HG02970 (cell line): ENCODE measurements at regions not wholly inside any gene's neighbourhood (a gene's known extent, or its start where the extent isn't known, plus 50 kb on each side); places are given as distances from the start of the nearest gene placed in this dataset.

Experiments used
- ATAC-seq: cut with Tn5 transposase; IDR thresholded peaks from one replicate; pipeline ENCODE4 v1.9.1; 2021; ENCODE audit warnings: mild to moderate bottlenecking, moderate library complexity, moderate number of reproducible peaks; ENCODE audit not compliant: unreplicated experiment, low FRiP score

DNA sequence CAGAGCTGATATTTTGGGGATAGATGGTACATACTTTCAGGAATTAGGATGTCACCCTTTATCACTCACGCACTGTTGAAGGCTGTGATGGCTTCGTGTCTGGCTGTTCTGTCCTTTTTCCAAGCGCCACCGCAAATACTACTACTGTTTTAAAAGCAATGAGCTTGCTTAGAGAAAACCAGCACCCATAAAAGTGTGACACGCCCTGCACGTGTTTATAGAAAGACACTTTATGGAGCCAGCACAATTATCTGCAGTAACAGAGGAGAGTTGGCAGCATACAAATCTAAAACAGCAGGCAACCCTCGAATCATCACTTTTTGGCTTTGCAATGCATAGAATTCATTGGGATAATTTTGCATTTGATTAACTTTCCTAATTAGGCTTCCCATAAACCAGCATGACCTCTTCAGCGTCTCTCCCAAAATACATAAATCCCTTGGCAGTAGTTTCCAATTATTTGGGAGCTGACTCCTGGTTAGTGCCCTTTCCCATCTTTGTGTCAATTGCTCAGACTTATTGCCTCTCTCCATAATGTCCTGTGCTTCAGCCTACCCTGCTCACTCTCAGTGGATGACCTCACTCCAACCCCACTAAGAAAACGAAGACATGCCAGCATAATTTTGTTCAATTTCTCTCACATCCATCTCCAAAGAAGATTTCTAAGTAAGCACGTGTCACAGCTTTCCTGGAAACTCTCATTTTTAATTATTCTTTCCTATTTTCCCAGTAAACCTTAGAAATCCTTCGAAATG, 118.7 kb upstream of the LARGE1 start:
- ATAC-seq = no peak

DNA sequence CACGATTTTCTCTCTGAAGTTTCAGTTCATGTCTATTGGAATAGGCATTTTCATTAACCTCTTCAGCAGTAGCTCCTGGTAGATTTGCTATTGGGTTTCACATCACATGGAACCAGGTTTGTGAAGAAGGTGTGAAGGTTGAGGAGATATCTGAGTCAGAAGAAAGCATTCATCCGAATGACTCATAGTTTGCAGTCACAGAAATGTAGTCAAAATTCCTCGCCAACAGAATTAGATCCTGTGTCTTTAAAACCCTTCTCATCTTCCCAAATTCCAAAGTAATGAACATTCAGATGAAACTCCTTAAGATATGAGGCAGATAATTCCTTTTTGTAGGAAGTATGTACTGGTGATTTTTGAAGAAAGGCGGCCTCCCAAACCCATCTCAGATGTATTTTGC, 125.0 kb upstream of the LARGE1 start:
- no peak for ATAC-seq

DNA sequence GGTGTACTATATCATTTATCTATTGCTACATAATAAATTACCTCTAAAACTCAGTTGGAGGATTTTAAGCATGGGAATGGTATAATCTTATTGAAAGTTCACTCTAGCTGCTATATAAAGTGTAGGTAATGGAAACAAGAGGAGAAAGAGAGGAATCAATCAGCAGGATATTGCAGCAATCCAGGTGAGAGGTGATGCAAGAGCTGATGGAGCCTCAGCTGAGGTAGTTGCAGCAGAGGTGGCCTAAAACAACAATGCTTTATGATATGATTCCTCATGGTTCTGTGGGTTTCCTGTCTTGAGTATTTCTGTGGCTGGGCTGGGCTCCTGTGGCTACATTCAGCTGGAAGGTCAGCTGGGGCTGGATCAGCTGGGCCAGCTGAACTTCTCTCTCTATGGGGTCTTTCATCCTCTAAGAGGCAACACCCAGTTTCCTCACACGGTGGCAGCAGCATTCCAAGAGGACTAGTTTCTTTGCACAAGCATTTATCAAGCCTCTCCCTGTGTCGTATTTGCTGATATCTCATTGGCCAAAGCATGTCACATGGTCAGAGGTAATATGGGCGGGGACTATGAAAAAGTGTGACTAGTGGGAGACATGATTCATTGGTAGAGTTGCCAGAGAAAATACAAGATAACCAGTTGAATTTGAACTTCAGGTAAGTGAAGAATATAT, 135.4 kb upstream of the LARGE1 start:
- no peak for ATAC-seq

DNA sequence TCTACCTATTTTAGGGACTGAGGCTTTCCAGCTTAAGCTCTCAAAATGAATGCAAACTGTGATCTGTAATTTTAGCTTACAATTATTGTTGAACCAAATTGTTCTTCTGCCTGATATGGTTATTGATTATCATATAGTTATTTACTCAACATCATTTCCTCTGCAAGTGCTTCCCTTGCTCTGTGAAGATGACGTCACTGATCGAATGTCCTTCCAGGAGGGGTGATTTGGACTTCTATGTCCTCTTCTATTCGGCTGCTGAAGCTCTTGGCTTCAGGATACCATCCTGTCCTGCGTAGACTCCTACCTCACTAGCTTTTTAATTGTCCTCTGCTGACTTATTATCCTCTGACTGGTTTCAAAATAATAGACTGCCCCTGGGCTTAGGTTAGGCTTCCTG, 137.4 kb upstream of the LARGE1 start:
- no peak for ATAC-seq

DNA sequence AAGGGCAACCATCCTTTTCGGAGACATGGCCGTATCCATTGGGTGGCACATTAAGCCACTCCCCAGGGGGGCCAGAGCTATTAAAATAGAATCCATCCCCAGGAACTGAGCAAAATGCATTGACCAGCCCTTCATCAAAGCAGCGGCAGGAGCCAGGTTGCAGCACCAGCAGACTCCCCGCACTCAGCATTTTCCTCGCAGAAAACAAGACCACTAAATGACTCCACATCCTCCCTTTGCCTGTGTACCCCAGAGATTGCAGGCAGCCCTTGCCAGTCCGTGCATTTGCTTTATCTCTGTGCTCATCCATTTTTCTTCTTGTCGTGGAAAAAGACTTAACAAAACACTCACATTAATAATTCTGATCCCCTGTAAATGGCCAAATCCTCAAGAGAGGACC, 144.4 kb upstream of the LARGE1 start:
- ATAC-seq = no peak

DNA sequence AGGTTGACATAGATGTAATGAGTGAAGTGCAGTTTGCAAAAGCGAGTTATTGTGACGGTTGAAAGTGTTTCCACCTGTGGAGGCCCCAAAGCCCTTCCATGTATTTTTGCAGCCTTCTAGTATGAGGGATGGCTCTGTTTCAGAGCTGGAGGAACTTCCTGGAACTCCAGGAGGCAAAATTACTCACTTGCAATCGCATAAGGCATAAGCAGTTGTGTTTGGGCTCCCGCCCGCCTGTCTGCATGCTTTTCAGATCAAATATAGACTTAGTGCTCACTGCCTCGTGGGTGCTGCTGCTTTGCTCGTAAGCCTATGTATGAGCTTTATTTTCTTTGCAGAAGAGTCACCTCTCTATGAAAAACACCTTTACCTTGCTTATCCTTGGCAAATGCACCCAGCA, 146.8 kb upstream of the LARGE1 start:
- ATAC-seq = no peak

DNA sequence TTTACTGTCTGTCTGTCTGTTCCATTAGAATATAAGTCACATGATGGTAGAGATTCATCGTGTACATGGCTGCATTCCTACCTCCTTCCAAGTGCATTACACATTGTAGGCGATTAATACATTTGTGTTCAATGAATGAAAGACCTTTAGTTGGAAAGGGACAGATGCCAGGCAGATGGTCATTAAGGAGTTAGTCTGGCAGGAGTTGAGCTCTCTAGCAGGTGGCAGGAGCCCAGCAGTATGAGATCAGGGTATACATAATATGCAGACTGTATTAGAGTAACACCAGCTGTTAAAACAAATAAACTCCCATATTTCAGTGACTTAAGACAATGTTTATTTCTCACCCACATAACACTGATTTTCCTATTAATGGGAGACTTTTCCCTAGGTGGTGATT, 147.7 kb upstream of the LARGE1 start:
- ATAC-seq = no peak

DNA sequence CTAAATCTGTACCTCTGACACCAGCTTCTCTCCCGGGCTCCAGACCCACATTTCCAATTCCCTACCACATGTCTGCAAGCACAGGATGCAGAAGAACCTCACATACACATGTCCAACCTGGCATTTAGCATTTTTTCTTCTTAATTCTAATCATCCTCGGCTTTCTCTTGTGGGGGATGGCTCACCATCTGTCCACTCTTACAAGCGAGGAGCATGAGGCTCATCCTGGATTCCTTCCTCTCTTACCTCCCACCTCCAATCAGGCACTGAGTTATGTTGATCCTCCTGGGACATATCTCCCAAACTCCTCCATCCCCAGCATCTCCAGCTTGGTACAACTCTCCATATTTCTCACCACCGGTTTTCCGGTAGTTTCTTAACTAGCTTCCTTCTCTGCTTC, 149.8 kb upstream of the LARGE1 start:
- no peak for ATAC-seq

DNA sequence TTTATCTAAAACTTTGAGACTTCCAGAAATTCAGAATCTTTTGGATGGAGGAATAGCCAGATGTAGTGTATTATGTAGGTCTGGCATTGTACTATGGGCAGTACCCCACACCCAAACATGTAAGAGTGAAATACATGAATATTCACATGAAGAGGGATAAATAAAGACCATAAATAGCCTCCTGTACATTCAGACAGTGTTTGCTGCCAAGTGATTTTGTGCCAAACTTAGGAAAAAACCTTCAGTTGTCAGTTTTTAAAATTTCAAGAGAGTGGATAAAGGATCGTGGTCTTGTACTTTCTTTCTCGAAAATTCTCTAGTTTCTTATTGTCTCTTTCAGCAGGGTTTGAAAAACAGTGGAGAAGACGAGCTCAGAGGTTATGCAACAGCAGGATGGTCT, 150.3 kb upstream of the LARGE1 start:
- ATAC-seq = no peak

DNA sequence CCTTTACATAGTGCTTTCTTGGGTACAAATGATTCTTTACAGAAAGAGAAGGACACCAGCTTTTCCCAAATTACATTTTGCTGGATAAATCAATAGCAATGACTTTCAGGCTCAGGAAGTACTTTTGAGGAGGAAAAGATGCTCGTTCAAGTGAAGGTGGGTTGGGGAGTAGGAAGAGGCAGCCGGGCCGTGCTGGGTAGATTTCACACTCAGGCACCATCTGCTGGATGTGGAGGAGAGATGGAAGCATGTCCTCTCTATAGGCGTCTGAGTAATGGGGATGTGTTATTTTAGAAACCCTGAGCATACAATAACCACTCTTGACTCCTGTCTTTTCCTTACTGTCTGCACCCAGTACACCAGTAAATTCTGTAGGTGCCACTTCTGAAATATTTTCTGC, 152.3 kb upstream of the LARGE1 start:
- no peak for ATAC-seq

DNA sequence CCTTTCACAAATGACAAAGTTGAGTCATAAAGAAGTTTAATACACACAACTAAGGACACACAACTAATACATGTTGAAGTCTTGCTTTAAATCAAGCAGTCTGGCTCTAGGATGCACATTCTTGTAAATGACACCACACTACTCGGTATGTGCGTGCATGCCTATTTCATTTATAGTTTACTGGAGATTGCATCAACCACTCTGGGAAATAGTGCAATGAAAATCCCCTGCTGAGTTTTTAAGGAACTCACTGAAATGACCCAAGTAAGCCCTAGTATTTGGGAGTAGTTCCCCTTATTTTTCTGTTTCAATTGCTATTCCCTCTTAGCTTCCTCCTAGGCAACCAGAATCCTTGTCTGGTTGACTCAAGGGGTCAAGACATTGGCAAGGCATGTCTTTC, 160.2 kb upstream of the LARGE1 start:
- no peak for ATAC-seq

DNA sequence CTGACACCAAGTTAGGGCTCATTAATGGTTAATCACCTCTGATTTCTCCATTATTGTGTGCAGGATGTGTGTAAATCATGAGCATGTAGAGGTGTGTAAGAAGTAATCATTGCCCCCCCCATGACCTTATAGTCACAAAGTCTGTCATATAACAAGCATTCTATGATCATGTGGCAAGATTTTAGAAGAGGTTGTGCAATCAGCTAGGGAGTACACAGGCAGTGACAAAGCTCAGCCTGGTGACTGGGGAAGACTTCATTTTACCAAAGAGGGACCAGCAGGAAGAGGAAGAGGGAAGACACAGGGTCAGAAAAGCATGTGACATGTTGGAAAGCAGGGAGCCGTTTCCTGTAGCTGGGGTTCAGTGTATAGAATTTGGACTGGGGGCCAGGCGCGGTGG, 176.5 kb upstream of the LARGE1 start:
- ATAC-seq = no peak

DNA sequence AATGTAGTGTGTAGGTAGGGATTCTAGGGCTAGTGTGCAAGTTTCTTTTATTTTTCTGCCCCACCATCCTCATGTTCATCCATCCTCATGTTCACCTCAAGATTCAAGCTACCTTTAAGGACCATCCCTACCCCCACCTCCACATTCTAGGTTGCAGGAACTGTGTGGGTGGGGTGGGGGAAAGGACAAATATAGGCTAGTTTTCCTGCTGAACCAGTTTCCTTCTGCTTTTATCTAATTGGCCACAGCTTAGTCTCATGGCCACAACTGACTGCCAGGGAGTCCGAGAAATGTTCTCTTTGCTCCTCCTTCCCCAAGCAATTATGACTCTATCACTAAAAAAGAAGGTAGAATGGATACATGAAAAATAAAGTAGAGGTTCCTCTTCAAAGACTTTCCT, 179.0 kb upstream of the LARGE1 start:
- no peak for ATAC-seq

DNA sequence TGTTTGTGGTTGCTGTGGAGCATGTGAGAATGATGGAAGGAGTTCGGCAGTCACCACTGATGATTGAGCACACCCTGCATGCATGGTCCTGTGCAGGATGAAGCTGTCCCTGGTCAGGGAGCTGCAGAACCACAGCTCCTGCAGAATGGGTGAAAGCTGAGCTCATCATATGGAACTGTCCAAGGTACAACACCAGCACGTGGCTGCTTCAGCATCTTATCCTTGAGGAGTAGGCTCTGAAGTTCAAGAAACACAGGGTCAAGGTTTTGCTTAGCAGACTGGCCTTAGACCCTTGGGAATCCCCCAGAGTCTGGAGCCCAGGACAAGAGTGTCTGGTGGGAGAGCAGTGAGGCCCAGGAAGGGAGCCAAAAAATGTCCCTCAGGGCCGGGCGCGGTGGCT, 182.4 kb upstream of the LARGE1 start:
- ATAC-seq = no peak

DNA sequence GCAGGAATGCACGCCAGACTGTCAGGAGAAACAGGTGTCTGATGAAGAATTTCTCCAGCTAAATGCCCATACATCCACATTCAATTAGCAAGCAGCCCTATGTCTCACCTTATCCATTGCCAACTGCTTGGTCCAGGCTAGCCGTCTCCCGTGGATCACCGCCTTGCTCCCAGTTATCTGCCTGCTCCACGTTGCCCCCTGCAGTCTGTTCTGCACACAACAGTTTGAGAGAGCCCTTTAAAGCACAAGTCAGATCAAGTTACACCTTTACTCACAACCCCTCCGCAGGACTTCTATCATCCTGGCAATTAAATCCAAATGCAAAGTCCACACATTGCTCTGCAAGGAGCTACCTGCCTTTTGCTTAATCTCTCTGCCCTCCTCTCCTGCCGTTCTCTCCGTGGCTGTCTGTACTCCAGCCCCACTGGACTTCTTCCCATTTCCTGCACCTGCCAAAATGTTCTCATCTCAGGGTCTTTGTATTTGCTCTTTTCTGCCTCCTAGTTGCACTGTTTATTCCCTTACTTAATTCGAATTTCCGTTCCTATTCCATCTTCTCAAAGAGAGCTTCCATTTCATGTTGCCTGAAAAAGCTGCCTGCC, 185.3 kb upstream of the LARGE1 start:
- ATAC-seq = no peak

DNA sequence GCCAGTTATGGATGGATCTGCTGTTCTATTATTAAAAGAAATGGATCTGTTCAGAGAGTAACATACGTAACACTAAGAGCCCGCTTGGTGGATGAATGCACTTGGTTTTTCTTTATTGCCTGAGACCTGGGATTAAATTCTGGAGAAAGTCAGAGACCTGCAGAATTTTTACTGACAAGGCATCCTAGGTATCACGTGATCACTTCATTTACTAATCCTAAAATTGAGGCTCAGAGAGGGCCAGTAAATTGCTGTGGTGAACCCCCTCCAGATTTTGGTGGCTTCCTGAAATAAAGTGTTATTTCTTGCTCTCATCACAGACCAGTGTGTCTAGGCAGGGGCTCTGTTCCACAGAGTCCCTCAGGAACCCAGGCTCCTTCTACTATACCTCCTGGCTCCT, 187.9 kb upstream of the LARGE1 start:
- no peak for ATAC-seq

DNA sequence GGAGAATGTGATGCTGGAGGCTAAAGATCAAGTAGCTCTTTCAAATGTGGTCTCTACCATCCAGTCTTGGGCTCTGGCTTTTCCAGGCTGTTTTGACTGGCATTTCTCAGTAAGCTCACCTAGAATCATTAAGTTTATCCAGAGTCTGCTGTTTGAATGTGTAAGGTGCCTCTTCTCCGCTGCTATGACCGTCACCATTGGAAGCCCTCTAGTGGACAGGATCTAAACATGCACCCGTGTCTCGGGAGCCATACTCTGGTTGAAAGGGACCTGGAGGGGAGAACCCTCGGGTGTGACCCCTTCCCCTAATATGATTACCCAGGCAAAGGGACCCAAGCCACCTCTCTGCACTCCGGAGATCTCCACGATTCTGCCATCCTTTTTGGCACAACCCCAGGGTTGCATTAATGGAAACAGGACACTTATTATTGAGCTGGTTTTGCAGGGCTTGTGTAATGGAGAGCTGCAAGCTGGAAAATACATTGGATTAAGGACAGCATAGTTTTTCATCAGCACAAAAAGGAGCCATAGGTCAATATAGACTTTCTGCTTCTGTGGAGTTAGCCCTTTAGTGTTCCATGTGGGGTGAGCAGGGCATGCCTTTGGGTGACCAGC, 191.0 kb upstream of the LARGE1 start:
- ATAC-seq = no peak

DNA sequence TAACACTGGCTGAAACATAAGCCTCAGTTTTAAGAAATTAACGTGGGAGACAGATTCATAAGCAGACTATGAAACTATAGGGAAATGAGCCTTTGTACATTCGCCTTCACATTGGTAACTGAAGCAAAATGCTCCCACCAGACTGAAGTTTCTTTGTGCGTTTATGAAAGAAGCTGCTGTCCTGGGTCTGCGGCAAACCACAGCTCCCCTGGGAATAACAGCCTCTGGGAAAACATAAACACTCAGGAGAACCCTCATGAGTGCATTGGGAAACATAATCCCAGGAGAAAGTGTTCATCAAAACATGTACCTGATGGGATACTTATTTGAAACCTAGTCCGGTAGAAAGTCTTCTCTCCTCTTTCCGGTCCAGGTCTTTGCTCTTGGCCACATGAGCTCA, 193.1 kb upstream of the LARGE1 start:
- no peak for ATAC-seq

DNA sequence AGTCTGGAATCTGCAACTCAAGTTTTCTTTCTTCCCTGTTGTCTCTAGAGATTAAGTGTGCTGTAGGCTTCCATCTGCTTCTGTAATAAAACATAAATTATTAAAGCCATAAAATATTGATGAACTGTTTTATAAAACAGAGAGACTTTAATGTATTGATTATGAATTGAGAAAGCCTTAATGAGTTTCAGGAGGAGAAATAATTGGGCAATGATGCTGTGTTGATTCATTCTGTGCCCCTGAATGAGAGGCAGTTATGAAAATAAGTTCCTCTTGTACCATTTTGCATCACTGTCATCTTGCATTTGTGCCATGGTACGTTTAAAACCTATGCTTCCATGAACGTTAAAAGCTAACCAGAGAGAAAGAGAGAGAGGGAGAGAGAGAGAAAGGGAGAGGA, 194.1 kb upstream of the LARGE1 start:
- no peak for ATAC-seq

DNA sequence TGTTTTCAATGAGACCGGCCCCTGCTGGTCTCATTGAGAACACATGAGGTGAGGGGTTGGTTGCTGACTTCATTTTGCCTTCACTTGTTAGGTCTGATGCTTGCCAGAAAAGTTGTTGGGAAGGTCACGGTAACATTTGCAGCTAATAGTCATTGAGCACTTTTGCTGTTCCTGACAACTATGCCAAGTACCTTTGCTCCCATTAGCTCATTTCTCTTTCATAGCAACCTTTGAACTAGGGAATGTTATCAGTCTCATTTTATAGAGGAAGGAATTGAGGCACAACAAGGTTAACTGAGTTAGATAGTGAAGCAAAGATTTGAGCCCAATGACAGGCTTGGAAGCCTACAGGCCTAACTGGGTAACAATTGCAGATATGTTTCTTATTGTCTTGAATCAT, 195.4 kb upstream of the LARGE1 start:
- ATAC-seq = no peak

DNA sequence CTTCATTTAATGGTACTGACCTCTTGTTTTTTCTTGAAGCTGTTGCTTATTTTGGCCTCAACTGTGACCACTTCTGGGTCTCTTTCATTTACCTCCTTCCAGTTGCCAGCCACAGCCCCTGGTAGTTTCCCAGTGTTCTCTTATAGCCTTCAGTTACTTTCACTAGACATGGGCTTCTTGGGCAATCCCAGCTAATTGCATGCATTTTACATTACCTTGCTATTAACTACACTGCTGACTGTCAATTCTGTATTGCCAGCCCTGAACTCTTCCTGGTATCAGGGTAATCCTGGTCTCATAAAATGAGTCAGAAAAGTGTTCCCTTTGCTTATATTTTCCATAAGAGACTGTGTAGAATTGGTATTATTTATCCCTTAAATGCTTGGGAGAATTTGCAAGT, 195.8 kb upstream of the LARGE1 start:
- ATAC-seq = no peak

DNA sequence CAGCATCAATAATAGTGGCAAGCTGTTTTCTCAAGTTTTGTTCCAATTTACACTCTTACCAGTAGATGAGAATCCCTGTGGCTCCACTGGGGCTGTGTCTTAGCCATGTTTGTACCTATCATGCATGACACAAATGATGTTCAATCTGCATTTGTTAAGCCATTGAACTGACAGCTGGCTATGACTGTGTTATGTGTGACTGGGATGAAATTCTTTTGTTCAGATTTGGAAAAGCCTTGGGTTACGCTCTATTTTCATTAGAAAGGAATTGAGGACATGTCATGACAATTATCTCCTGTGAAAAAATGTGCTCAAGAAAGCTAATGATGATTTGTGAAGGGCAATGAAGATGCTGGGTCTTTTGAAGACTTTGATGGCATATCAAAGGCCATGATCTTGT, 201.8 kb upstream of the LARGE1 start:
- ATAC-seq = no peak
